ENCODE measurements at regions not wholly inside any gene's neighbourhood (a gene's known extent, or its start where the extent isn't known, plus 50 kb on each side); places are given as distances from the start of the nearest gene placed in this dataset.

DNA sequence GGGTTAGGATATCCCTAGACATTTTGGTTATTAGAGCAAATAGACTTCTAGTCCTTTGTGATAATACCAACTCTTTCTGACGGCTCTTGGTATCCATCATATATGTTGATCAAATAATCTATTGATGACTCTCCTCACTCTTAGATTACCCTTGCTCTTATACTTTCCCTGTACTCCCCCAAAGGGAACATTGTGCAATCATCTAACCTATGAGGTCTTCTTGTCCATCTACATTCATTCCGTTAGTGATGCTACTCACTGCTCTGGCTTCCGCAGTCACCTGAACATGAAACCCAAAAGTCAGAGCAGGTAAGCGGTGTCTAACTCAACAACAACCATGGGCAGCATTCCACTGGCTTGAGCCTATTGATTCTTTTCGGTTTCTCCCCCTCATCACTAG lies 223.7 kb upstream of the SALL1 start:
- no peak for FAIRE-seq
- DNase-seq (ENCODE audit: insufficient read length) = no peak
- TF ChIP-seq POLR2A (IDR thresholded peaks at IDR 0.05; ENCODE audit: low read depth, low read length) = no peak
- no peak for TF ChIP-seq POLR2AphosphoS5 (IDR thresholded peaks at IDR 0.05; ENCODE audit: low read depth, low read length)
- TF ChIP-seq TAF1 (IDR thresholded peaks at IDR 0.05; ENCODE audit: borderline replicate concordance, low read depth, low read length) = no peak

DNA sequence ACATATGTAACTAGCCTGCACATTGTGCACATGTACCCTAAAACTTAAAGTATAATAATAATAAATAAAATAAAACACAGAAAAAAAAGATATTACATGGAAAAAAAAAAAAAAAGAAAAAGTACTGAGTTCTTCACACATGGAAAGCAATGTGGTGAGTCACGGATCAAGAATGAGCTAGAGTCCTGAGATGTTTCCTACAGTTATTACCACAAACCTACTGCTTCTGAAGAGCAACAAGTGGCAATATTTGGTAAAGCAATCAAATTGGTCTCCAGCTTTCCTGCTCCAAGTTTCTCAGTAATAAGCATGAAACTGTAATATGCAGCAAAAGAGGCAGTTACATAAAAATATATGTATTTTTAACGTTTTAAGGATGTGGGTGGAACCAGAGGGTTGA lies 223.3 kb upstream of the SALL1 start:
- FAIRE-seq (no peak), DNase-seq (ENCODE audit: insufficient read length) (no peak)
- TF ChIP-seq POLR2AphosphoS5 (IDR thresholded peaks at IDR 0.05; ENCODE audit: low read depth, low read length) (no peak), TAF1 (IDR thresholded peaks at IDR 0.05; ENCODE audit: borderline replicate concordance, low read depth, low read length) (no peak), POLR2A (IDR thresholded peaks at IDR 0.05; ENCODE audit: low read depth, low read length) (no peak)

DNA sequence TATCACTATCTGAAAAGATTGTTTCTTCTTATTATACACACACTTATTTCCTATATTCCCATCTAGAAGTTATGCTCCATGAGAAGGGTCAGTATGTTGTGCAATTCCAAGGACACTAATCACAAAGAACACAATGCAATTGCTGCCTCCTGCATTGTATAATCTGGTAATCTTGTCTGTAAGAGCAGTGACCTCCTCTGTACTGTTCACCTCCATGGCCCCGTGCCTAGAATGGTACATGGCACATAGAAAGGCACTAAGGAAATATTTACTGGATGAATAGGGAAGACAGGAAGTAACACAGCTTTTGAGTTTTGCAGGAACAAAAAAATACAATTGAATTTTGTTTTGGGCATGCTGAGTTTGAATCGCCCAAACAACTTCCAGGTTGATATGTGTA lies 214.6 kb upstream of the SALL1 start:
- no peak for TF ChIP-seq POLR2AphosphoS5 (IDR thresholded peaks at IDR 0.05; ENCODE audit: low read depth, low read length)
- TF ChIP-seq POLR2A (IDR thresholded peaks at IDR 0.05; ENCODE audit: low read depth, low read length) = no peak
- FAIRE-seq (no peak), DNase-seq (ENCODE audit: insufficient read length) (no peak)

DNA sequence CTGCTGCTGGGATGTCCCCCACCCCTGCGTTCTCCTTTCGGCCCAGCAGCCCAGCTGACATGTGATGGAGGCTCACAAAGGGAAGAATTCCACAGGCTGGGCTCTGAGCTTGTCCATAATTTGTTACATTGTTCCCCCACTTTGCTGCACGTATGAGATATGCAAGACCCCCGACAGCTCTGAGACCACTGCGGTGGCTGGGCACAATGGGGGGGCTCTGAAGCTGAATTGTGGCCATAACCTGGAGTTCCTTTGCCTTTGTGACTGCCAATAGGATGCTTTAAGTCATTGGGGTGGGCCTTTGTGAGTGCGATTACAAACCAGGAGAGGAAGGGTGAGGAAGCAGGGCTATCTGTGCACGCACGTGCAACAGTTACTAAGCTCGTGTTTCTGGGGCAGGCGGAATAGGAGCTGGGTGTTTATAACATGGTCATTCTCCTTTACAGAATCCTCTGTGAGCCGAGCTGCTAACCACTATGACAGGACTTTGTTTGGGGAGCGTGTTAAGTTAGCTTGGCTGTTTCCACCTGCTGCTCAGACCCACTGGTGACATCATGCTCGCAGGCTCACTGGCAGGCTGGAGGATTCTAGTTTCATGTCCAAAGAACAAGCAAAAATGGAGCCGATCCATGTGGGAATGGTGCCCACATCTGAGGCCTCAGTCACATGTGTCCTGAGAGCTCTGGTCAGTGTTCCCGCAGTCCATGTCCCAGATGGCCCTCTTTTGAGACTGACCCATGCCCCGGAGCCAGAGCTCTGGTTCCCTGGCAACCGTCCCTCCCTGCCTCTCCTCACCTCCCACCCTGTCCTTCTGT lies 208.3 kb upstream of the SALL1 start:
- DNase-seq (ENCODE audit: insufficient read length) (no peak), FAIRE-seq (no peak)
- TF ChIP-seq POLR2AphosphoS5 (IDR thresholded peaks at IDR 0.05; ENCODE audit: low read depth, low read length) = no peak
- no peak for TF ChIP-seq POLR2A (IDR thresholded peaks at IDR 0.05; ENCODE audit: low read depth, low read length)
- TF ChIP-seq TAF1 (IDR thresholded peaks at IDR 0.05; ENCODE audit: borderline replicate concordance, low read depth, low read length) = no peak

DNA sequence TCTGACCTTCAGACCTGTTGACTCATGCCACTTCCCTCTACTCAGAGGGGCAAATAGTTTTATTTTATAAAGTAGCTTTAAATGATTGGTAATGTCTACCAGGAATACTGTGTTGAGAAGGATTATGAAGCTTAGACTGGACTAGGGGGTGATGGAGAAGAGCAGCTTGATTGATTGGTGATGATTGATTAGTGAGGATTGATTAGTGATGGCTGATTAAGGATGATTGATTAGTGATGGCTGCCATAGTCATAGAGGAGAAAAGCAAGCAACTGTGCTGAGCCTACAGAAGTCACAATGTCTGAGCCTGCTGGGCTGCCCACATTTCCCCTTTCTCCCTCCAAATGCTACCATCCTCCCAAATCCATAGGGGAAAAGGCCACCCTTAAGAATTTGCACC lies 206.8 kb upstream of the SALL1 start:
- DNase-seq (ENCODE audit: insufficient read length) (no peak), FAIRE-seq (no peak)
- TF ChIP-seq TAF1 (IDR thresholded peaks at IDR 0.05; ENCODE audit: borderline replicate concordance, low read depth, low read length) (no peak), POLR2AphosphoS5 (IDR thresholded peaks at IDR 0.05; ENCODE audit: low read depth, low read length) (no peak), POLR2A (IDR thresholded peaks at IDR 0.05; ENCODE audit: low read depth, low read length) (no peak)

DNA sequence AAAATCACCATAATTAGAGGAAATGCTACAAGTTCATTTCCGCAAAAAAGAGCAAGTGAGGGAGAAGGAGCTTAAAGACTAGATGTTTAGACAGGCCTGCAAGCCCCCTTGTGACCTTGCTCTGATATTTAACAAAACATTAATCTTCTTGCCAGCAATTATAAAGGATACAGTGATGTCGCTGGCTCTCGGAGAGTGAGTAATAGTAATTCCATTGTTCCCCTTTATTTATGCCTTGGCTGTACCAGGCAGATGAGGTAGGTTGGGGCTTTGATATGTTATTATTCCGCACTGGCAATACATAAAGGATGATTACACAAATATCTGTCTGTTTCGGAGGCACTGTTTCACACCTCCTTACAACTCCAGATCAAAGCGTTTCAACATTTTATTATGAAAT lies 204.8 kb upstream of the SALL1 start:
- FAIRE-seq = no peak
- TF ChIP-seq POLR2AphosphoS5 (IDR thresholded peaks at IDR 0.05; ENCODE audit: low read depth, low read length) (no peak), TAF1 (IDR thresholded peaks at IDR 0.05; ENCODE audit: borderline replicate concordance, low read depth, low read length) (no peak), POLR2A (IDR thresholded peaks at IDR 0.05; ENCODE audit: low read depth, low read length) (no peak)

DNA sequence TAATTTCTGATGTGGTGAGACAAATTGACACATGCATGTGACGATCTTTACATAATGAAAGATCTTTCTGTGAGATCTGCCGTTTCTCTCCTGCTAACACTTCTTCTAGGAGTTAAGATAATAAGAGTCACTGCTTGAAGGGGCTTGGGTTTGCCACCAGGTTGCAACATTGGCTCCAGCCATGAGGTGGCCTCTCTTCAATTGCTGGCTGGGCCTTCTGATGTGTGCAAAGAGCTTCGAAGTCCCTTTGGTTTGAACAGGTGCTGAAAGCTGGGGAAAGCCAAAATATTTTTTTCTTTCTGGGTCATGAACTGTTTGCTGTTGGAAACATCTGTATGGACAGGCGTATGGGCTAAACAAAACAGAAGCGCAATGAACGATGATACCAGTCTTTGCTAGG lies 204.1 kb upstream of the SALL1 start:
- no peak for DNase-seq (ENCODE audit: insufficient read length)
- FAIRE-seq = no peak
- no peak for TF ChIP-seq POLR2A (IDR thresholded peaks at IDR 0.05; ENCODE audit: low read depth, low read length)
- no peak for TF ChIP-seq TAF1 (IDR thresholded peaks at IDR 0.05; ENCODE audit: borderline replicate concordance, low read depth, low read length)
- no peak for TF ChIP-seq POLR2AphosphoS5 (IDR thresholded peaks at IDR 0.05; ENCODE audit: low read depth, low read length)

More for the DNA sequence above, 204.8 kb upstream of the SALL1 start:
- DNase-seq (ENCODE audit: insufficient read length) = no peak

DNA sequence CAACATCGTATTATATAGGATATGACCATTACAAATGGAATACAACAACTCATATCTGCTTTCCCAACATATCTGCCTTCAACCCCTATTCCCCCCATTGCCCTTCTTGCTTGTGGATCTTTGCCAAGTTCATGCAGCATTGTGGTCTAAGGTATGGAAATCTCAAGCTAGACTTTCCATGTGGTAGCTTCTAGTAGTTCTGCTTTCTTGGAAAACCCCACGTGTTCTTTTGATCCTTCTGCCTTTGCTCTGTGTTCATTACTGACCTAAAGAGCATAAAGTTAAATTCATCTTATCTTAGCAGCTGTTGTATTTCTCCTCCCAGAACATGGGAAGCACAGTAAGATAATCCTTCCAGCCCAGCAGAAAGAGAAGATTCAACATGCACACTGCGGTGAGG lies 202.0 kb upstream of the SALL1 start:
- FAIRE-seq = no peak
- no peak for TF ChIP-seq POLR2AphosphoS5 (IDR thresholded peaks at IDR 0.05; ENCODE audit: low read depth, low read length)
- no peak for TF ChIP-seq TAF1 (IDR thresholded peaks at IDR 0.05; ENCODE audit: borderline replicate concordance, low read depth, low read length)
- TF ChIP-seq POLR2A (IDR thresholded peaks at IDR 0.05; ENCODE audit: low read depth, low read length) = no peak
- no peak for DNase-seq (ENCODE audit: insufficient read length)

DNA sequence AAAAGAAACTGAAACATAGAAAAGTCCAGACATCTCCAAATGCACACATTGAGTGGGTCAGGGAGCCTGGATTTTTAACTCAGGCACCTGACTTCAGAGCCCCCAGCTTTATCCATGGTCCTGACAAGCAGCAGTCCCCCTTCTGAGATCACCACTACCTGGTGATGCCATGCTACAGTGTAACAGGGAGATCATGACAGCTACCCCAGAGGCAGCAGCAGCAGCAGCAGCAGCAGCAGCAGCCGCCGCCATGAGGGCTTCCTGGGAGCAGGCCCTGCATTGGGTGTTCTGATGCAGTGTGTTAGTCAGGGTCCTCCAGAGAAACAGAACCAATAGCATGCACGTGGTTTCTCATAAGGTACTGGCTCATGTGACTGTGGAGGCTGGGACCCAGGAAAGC lies 198.6 kb upstream of the SALL1 start:
- DNase-seq (ENCODE audit: insufficient read length) = no peak
- no peak for TF ChIP-seq TAF1 (IDR thresholded peaks at IDR 0.05; ENCODE audit: borderline replicate concordance, low read depth, low read length)
- TF ChIP-seq POLR2A (IDR thresholded peaks at IDR 0.05; ENCODE audit: low read depth, low read length) = no peak
- TF ChIP-seq POLR2AphosphoS5 (IDR thresholded peaks at IDR 0.05; ENCODE audit: low read depth, low read length) = no peak
- FAIRE-seq = no peak

DNA sequence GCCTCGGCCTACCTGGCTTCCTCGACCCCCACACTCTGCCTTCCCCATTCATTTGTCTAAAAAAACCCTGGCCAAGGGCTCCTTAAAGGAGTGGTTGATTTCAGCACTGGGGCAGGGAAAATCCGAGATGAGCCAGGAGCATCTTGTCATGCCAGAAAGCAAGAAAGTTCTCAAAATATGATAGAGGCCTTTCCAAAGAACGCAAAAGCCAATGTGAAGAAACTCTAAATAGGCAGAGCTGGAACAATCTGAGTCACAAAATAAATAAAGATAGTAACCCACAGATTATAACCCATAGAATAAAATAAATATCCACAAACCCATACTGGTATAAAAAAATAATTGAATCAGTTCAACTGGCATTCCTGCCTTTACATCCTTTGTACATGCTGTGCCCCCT lies 192.3 kb upstream of the SALL1 start:
- TF ChIP-seq TAF1 (IDR thresholded peaks at IDR 0.05; ENCODE audit: borderline replicate concordance, low read depth, low read length) = no peak
- TF ChIP-seq POLR2AphosphoS5 (IDR thresholded peaks at IDR 0.05; ENCODE audit: low read depth, low read length) = no peak
- TF ChIP-seq POLR2A (IDR thresholded peaks at IDR 0.05; ENCODE audit: low read depth, low read length) = no peak
- no peak for FAIRE-seq
- no peak for DNase-seq (ENCODE audit: insufficient read length)

DNA sequence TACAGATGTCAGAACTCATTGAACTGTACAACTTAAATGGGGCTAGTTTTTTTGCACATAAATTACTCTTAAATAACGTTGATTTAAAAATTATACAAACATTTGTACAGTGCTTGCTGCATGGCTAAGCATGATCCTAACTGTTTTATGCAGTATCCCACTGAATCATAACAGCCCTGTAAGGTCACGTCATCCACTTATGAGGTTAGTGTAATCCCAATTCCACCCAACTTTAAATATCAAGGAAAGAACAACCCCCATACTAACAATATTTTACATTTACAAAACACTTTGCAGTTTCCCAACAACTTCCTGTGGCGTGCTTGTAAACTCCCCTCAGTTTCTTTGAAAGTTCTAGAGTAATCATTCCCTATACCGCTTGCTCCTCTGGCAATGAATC lies 190.1 kb upstream of the SALL1 start:
- DNase-seq (ENCODE audit: insufficient read length) (no peak), FAIRE-seq (no peak)
- TF ChIP-seq POLR2AphosphoS5 (IDR thresholded peaks at IDR 0.05; ENCODE audit: low read depth, low read length) (no peak), TAF1 (IDR thresholded peaks at IDR 0.05; ENCODE audit: borderline replicate concordance, low read depth, low read length) (no peak), POLR2A (IDR thresholded peaks at IDR 0.05; ENCODE audit: low read depth, low read length) (no peak)

DNA sequence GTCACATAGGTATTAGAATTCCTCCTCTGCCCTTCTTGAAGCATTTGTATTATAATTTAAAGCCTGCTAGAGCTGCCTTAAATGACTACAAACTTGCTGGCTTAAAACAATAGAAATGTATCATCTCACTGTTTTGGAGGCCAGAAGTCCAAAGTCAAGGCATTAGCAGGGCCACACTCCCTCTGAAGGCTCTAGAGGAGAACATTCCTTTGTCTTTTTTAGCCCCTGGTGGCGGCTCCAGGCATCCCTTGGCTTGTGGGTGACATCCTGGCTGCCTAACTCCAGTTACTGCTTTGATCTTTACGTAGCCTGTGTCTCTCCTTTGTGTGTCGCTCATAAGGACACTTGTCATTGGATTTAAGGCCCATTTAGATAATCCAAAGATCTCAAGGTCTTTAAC lies 186.6 kb upstream of the SALL1 start:
- DNase-seq (ENCODE audit: insufficient read length) (no peak), FAIRE-seq (no peak)
- TF ChIP-seq TAF1 (IDR thresholded peaks at IDR 0.05; ENCODE audit: borderline replicate concordance, low read depth, low read length) = no peak
- TF ChIP-seq POLR2A (IDR thresholded peaks at IDR 0.05; ENCODE audit: low read depth, low read length) = no peak
- no peak for TF ChIP-seq POLR2AphosphoS5 (IDR thresholded peaks at IDR 0.05; ENCODE audit: low read depth, low read length)

All from GM12892 (cell line).